ENCODE measurements at regions not wholly inside any gene's neighbourhood (a gene's known extent, or its start where the extent isn't known, plus 50 kb on each side); places are given as distances from the start of the nearest gene placed in this dataset.

DNA sequence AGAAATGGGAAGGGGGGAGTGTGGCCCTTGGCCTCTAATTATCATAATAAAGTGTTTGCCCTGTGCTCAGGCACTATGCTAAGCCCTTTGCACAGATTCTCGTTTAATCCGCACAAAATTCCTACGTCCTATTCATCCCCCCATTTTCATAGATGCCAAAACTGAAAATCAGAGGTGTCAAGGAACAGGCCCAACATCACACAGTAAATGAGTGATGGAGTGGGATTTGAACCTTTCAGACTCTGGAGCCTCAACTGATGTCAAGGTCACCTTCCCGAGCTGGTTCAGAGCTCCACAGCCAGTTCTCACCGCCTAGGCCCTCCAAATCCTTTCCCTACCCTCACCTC is 80.7 kb downstream of the IRF2BPL start:
- Mint-ChIP-seq H3K4me3 (peak overlapping the region; percentile 4 to 40 (median 24)), H3K4me1 (peaks cover 56% of the 10 kb centered on the region), H3K36me3 (ENCODE audit: low read depth) (no peaks in the 10 kb centered on the region), H3K27ac (peak overlapping the region; percentile 92 to 95 (median 94)), H3K27me3 (ENCODE audit: low read depth) (peaks cover 4% of the 10 kb centered on the region), H3K9me3 (no peaks in the 10 kb centered on the region)
- TF ChIP-seq, protein P1, sequence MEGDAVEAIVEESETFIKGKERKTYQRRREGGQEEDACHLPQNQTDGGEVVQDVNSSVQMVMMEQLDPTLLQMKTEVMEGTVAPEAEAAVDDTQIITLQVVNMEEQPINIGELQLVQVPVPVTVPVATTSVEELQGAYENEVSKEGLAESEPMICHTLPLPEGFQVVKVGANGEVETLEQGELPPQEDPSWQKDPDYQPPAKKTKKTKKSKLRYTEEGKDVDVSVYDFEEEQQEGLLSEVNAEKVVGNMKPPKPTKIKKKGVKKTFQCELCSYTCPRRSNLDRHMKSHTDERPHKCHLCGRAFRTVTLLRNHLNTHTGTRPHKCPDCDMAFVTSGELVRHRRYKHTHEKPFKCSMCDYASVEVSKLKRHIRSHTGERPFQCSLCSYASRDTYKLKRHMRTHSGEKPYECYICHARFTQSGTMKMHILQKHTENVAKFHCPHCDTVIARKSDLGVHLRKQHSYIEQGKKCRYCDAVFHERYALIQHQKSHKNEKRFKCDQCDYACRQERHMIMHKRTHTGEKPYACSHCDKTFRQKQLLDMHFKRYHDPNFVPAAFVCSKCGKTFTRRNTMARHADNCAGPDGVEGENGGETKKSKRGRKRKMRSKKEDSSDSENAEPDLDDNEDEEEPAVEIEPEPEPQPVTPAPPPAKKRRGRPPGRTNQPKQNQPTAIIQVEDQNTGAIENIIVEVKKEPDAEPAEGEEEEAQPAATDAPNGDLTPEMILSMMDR (IDR thresholded peaks at IDR 0.05; ENCODE audit: unreplicated experiment in 3 of 3) = no peak

DNA sequence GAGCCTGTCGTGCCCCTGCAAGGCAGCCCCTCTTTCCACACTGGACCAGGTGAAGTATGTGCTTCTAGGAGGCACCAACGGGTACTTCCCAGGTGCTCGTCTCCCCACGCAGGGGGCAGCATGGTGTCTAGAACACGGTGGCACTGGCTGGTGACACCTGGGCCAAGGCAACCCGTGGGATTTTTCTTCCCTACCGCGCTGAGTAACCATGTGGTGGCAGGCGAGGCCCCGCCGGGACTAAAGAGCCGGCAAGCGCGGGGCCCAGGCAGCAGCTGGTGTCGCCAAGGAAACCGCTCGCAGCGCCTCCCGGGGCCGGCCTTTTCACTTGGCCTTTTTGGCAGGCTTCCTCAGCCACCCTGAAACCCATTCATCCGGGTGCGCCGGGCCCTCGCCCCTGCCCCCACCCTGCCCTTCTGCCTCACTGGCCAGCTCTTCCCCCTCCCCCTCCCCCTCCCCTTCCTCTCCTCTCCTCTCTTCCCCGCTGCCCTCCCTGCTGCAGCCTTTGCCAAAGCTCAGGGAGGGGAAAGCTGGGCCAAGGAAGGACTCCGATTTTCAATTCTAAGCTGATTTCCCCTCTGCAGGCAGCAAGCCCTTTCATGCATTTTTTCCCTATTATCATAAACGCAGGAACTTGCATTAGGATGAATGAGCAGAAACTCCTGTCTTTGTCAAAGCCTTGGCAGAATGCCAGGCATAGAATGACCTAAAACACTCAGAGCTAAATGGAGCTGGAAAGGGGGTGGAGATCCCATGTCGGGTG is 81.2 kb downstream of the IRF2BPL start:
- Mint-ChIP-seq H3K27ac (peak overlapping the region; percentile 92 to 95 (median 94)), H3K36me3 (ENCODE audit: low read depth) (no peaks in the 10 kb centered on the region)

DNA sequence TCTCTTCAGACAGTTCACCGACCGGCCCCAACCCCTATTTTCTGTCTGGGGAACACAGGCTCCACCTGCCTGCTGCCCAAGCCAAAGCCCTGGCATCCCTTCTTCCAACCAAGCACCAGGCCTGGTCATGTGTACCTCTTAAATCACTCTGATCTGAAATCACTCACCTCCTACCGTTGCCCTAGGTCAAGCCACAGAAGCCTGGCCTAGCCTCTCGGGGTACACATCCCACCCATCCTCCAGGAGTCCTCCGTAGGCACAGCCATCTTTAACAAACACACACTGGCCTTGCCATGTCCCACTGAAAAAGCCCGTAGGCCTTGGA is 81.8 kb downstream of the IRF2BPL start:
- peaks cover 4% of the 10 kb centered on the region for H3K27me3 Mint-ChIP-seq (ENCODE audit: low read depth)
- peak overlapping the region; percentile 92 to 95 (median 94) for H3K27ac Mint-ChIP-seq
- TF ChIP-seq, protein P1 (IDR thresholded peaks at IDR 0.05; ENCODE audit: unreplicated experiment in 3 of 3) = no peak
- H3K4me3 Mint-ChIP-seq = peak overlapping the region; percentile 42 to 63 (median 43)
- H3K36me3 Mint-ChIP-seq (ENCODE audit: low read depth) = no peaks in the 10 kb centered on the region
- H3K9me3 Mint-ChIP-seq = no peaks in the 10 kb centered on the region
- peaks cover 61% of the 10 kb centered on the region for H3K4me1 Mint-ChIP-seq

More for the DNA sequence above, 81.2 kb downstream of the IRF2BPL start:
- Mint-ChIP-seq H3K9me3 (no peaks in the 10 kb centered on the region), H3K27me3 (ENCODE audit: low read depth) (peaks cover 4% of the 10 kb centered on the region), H3K4me3 (peak overlapping the region; percentile 42 to 63 (median 43)), H3K4me1 (peaks cover 61% of the 10 kb centered on the region)
- TF ChIP-seq, protein P1 (IDR thresholded peaks at IDR 0.05; ENCODE audit: unreplicated experiment in 3 of 3) = peak; percentile 47 to 64 (median 47)

DNA sequence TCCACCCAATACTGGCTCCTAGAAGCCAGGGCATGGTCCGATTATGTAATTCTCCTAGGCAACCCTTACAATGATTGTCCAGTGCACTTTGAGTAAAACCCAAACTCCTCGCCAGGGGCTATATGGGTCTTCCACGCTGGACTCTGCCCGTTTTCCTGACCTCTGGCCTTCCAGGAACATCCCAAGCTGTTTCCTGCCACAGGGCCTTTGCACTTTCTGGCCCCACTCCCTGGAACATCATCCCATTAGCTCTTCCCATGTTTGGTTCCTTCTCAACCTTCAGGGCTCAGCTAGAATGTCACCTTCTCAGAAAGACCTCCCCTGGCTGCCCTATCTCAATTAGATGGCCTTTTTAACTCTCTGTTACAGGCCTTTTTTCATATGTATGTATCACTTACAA is 85.4 kb downstream of the IRF2BPL start:
- Mint-ChIP-seq H3K27me3 (ENCODE audit: low read depth) (no peaks in the 10 kb centered on the region), H3K36me3 (ENCODE audit: low read depth) (no peaks in the 10 kb centered on the region), H3K27ac (peak overlapping the region; percentile 93 to 99 (median 98)), H3K4me3 (no peak overlapping the region), H3K4me1 (peaks cover 58% of the 10 kb centered on the region), H3K9me3 (no peaks in the 10 kb centered on the region)
- TF ChIP-seq, protein P1 (IDR thresholded peaks at IDR 0.05; ENCODE audit: unreplicated experiment in 3 of 3) = no peak

- Mint-ChIP-seq H3K27me3 (ENCODE audit: low read depth) (no peaks in the 10 kb centered on the region), H3K27ac (peak overlapping the region; percentile 93 to 99 (median 98)), H3K4me1 (peaks cover 59% of the 10 kb centered on the region), H3K36me3 (ENCODE audit: low read depth) (no peaks in the 10 kb centered on the region), H3K9me3 (no peaks in the 10 kb centered on the region), H3K4me3 (peak overlapping the region in 1 of 3 experiments; percentile 36)
- TF ChIP-seq, protein P1 (IDR thresholded peaks at IDR 0.05; ENCODE audit: unreplicated experiment in 3 of 3) = no peak
Observed at GRCh38 chr14:76941946-76942805, 86.3 kb downstream of the IRF2BPL start.
